ENCODE measurements at regions not wholly inside any gene's neighbourhood (a gene's known extent, or its start where the extent isn't known, plus 50 kb on each side); places are given as distances from the start of the nearest gene placed in this dataset.

DNA sequence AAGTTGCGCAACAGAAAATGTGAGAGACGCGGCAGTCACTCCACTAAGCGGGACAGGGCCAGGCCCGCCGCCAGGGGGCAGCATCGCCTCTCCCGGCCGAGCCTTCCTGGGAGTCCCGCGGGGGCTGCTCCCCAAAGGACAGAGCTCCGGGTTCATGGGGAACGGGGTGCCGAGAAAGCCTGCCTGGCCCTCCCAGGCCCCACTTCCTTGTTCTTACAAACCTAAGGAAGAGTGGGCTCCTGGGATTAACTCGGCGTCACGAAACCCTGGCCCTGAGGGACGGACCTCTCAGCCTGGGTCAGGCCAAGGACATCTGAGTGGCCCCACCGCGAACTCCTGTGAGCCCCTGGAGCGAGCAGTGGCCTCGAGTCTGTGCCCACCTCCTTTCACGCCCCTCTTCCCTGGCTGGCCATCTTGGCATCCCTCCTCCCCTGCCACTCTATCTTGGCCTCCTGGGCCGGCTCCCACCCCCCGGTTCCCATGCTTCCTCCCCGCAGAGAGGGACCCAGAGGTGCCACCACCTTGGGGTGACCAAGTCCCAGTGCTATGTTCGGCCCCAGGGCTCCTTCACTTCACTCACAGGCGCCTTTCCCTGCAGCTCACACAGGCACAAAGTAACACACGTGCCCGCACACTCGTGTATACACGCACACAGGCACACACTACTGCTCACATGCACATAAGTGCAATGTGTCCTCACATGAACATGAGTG lies 99.9 kb upstream of the FGF3 start:
- peak; percentile 73 for DNase-seq

DNA sequence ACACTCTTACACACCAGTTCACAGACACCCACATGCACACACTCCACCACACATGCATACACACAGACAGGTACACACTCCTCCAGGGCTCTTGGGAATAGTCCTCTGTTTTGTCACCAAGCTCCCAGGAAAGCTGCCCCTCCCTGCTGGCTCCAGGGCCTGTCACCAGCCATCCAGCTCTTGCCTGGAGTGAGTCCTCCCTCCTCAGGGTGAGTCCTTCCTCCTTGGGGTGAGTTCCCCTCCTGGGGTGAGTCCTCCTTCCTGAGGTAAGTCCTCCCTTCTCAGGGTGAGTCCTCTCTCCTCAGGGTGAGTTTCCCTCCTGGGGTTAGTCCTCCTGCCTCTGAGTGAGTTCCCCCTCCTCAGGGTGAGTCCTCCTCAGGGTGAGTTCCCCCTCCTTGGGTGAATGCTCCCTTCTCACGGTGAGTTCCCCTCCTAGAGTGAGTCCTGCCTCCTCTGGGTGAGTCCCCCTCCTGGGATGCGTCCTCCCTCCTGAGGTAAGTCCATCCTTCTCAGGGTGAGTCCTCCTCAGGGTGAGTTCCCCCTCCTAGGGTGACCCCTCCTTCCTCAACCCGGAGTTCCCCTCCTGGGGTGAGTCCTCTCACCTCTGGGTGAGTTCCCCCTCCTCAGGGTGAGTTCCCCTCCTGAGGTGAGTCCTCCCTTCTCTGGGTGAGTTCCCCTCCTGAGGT lies 100.6 kb upstream of the FGF3 start:
- DNase-seq = no peak

DNA sequence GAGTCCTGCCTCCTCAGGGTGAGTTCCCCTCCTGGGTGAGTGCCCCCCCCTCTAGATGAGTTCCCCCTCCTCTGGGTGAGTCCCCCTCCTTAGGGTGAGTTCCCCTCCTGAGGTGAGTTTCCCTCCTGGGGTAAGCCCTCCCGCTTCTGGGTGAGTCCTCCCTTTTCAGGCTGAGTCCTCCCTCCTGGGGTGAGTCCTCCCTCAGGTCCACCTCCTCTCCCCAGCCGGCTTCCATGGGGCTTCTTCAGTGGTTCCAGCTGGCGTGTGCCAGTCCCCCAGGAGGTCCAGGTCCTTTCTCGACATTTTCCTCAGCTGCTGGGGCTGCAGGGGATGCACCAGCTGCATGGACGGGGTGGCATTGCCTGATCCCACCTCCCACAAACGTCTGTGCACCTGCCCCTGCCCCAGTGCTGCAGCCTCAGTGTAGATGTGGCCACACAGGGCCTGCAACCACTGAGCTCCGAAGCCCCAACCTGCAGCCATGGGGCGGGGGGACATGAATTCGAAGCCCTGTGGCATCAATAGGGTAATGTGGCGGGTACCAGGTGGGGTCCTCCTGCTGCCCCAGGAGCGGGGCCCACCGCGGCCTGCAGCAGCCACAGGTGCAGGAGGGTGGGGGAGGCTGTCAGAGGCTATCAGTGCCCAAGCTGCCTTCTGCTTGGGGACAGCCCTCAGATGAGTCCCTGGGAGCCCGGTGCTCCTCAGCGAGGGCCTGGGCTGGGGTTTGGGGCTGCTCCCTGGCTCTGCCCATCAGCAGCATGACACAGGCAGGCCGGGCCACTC lies 101.3 kb upstream of the FGF3 start:
- DNase-seq = no peak

DNA sequence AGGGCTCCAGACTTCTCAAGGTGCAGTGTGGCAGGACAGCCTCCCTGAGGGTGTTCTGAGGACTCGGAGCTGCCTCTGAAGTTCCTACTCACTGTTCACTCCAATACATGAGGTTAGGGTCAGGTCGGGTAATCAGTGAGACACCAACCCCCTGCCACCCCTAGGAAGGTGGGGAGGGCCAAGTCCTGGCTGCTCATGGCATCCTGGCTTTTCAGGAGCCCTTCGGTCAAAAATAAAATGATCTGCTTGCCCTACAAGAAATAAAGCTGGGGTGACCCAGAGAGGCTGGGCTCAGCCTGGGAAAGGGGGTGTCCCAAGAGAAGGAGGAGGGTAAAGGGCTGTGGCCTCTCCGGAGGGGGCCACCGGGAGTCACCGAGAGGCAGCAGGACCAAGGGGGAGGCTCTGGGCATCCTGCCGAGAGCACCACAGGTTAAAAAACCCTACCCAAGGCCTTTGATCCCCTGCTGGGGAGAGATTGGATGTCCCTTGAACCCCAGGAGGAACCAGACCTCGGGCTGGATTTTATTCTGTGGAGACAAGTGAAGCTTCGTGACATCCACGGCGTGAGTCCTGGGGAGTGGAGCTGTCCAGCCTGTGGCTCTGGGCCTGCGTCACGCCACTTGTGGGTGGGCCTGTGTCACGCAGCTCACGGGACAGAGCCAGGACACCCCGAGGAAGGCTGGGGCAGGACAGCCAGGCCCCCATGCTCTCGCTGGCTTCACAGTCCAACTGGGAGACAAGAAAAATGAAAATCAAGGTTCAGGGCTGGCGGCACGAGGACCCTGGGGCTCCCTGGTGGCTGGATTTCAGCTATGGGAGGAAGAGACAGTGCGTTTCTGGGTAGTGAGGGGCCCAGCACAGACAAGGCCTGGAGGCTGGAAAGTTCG lies 102.2 kb upstream of the FGF3 start:
- DNase-seq = no peak

DNA sequence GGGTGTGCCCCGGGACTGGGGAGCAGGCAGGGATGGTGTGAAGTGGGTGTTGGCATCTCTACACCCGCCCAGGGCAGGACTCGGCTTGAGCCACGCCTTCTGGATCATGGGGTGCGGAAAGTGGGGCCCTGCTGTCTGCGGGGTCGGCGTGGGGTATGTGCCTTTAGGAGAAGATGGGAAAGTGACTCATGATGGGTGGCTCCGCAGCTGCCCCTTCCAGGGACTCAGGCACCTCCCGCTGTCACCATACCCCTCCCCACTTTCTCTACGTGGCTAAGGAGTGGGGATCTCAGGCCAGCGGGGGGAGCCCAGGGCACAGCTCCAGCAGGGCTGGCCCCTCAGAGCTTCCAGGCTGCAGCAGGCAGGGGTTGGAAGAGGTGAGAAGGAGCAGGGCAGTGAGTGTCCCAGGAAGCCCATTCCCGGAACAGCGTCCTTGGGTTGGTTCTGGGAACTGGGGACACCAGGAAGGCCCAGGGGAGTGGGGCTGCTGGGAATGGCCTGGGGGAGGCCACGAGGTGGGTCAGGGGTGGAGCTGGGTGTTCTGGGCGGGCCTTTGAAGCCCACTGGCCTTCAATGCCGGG lies 102.9 kb upstream of the FGF3 start:
- no peak for DNase-seq

DNA sequence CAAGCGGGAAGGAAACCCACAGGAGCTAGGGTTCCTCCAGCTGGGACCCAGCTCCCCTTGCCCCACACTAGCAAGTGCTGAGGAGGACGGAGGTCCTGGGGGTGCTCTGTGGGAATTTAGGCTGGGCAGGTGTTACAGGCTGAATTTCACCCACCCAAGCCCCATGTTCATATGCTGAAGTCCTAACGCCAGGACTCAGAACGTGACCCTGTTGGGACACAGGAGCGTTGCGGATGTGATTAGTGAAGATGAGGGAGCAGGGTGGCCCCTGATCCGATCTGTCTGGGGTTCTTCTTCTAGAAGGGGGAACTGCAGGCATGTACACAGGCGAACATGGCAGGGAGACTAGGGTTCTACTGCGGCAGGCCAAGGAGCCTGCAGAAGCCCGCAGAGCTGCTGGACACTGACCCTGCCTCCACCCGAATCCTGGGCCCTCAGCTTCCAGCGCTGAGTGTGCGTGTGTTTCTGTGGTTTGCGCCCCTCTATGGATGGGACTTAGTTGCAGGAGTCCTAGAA lies 103.4 kb upstream of the FGF3 start:
- no peak for DNase-seq

DNA sequence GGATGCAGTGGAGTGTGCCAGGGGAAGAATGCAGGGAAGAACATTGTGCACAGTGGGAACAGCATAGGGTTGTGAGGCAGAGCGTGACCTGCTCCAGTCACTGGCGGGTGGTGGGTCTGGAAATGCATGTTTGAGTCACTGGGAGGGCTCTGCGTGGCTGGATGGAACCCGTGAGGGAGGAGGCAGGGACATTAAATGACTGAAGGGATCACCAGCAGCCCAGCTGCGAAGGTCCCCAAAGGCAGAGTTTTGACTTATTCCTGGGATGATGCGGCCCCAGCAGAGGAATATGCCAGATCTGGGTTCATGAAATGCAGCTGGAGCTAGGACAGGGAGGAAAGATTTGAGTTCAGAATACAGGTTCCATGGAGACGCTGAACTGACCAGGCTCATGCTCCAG lies 104.0 kb upstream of the FGF3 start:
- DNase-seq = no peak

DNA sequence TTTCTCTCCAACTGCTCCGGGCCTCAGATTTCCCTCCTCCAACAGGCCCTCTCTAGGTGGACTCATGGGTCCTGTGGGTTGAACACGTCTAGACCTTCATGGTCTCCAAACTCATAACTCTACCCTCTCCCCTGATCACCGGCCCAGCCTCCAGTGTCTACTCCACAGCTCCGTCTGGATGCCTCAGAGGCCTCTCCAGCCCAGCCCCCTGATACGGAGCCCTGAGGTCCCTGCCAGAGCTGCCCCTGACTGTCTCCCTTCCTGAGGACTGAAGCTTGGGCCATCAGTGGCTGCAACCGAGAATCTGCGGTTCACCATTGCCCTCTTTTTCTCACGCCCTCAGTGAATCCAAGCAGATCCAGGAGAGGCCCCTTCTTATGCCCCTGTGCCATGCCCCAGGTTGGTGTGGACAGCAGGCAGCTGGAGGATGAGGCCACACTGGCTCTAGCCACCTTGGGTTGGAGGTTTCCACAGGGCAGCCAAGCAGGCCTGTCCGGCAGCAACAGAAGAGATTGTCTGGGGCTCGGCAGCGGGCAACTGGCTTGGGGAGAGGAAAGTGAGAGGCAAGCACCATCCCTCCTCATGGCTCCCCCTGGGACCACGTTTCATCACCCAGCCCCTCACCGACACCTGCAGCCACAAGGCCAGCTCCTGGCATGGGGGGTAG lies 104.6 kb upstream of the FGF3 start:
- no peak for DNase-seq

DNA sequence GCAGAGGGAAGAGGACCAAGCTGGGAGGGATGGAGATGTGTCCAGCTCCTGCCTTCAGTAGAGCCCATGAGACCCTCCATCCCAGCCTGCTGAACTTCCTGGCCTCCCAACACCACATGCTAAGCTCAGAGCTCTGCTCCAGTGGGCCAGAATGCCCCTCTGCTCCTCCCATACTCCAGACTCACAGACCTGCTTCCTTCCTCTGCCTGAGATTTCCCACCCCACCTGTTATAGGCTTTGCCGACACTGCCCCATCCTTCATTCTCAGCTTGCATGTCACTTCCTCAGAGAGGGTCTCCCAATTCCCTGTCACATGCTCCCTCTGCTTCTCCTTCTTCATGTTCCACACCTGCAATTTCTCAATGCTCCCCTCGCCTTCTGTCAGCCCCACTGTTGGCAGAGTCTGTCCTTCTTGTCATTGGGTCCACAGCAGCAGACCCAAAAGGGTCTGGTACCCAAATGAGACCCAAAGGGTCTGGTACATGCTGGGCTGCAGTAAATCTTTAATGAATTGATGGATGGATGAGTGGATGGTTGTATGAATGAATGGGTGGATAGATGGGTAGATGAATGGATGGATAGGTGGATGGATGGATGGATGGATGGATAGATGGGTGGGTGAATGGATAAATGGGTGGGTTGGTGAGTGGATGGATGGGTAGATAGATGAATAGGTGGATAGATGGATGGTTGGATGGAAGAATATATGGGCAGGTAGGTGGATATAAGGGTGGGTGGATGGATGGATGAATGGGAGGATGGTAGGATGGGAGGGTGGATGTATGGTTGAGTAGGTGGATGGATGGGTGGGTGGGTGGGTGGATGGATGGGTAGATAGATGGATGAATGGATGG lies 105.3 kb upstream of the FGF3 start:
- no peak for DNase-seq

DNA sequence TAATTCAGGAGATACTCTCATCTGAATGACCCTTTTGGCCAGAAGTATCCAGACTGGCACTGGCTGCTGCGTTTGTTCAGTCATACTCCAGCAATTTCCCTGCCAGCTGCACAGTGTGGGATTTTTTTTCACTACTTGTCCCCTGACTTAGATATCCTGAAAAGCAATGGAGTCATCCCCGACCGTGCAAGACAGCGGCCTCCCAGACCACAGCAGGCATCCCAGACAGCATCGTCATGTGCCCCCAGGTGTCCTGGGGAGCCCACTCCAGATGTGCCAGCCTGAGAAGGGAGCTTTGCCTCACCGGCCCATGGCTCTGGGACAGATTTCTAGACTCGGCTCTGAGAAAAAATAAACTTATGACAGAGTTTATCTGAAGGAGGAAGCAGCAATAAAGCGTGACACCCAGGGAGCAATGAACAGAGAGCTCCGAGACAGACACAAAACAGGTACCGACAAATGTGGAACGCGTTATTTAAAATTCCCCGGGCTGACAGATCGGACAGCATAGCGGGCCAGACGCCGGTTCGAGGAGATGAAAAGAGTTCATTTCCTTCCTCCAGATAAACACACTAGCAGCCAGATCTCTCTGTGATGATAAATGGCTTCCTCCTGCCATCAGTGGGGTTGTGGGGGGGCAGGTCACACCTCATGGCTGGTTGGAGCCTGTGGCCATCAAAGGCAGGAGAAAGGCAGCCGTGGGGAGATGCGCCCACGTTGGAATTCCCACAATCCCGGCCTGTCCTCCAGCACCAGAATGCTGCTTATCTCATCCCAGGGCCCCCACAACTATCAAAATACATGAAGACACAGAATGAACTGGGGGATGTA lies 106.4 kb upstream of the FGF3 start:
- DNase-seq = no peak

DNA sequence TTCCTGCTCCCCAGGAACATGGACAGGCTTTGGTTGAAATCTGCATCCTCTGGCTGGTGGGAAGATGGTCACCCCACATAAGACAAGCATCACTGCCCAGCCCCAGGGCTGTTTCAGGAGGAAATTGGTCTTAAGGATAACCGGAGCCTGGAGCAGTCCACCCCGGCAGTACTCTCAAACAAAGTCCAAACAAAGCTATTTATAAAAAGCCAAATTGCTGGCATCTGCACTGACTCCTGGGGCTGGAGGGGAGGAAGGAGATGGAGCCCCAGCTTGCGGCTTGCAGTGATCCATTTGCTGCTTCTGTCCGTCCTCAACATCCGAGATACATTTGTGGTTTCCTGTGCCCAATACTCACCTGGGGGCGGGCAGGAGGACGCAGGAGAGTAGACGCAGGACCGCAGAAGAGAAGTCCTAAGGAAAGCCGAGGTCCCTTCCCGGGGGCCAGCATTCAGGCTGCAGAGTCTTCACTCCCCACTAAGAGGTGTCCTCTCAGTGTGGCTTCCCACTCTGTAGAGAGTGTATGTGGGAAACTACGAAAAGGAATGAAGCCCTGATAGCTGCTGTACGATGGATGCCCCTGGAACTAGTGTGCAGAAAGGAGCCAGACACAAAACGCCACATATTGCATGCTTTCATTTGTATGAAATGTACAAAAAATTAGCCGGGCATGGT lies 107.3 kb upstream of the FGF3 start:
- DNase-seq = no peak

DNA sequence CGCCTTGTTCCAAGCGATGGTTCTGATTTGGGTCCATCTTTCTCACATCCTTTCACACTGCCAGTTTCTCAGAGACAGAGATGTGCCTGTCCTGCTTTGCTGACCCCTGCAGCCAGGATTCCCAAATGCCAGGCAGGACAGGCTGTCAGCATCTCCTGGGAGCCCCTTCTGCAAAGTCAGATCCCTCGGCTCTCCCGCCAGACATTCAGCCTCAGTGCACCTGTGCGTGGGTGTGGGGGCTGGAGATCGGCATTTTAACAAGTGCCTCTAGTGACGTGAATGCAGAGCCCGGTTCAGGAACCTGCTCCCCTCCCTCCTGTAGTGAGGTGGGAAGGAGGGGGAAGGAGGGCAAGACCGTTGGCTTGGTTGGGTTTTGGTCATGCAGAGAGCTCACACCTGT lies 108.9 kb upstream of the FGF3 start:
- no peak for DNase-seq

DNA sequence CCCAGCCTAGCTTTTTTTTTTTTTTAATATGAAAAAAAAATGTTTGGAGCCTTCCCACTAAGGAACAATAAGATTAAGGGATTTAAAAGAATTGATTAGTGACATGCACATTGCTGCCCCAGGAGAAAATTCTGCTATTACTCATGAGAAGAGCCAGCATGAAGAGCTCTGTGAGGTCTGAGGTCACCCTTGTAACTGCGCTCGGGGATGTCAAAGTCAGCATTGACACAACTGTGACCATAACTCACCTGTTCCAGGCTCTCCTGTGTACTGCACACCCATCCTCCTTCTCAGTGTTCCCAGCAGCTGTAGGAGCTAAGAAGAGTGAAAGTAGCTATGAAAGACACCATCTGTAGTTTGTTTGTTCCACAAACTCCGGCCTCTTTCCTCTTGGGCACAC lies 109.8 kb upstream of the FGF3 start:
- DNase-seq = no peak

DNA sequence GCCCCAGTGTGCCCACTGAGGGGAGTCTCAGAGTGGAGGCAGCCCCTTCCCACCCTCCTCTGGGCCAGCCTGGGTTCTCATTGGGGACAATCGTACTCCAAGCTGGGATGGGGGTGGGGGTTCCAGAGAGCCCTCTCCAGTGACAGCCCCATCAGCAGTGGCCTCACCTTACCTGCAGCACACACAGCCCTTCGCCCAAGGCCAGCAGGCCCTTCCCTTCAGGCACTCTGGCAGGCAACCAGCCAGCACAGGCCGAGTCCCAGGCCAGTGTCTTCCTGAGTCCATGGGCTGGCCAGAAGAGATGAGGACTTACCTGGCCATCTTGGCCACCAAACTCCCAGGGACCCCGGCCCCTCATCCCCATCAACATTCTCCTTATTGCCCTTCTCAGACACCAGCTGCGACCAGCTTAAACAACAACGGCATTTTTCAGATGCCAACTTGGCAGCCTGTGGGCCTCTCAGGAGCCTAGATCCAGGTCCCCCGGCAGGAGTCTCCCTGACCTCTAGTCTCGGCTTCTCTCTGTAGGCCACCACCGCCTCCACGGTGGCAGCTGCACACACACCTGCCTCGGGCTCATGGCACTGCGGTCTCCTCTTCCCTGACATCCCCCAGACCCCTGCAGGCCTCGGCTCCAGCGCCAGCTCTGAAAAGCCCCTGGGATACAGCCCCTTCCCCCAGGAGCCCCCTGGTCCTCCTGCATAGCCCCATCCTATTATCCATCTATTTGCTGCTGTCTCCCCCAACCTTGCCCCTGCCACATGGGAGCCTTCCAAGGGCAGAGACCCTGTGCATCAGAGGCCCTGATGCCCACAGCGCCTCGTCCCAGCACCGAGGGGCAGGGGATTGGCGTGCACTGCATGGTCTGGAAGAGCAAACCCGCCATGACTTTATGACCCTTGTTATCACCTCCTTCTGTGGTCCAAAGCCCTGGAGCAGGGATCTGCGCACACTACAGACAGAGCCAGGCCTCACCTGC lies 111.2 kb upstream of the FGF3 start:
- DNase-seq = no peak

DNA sequence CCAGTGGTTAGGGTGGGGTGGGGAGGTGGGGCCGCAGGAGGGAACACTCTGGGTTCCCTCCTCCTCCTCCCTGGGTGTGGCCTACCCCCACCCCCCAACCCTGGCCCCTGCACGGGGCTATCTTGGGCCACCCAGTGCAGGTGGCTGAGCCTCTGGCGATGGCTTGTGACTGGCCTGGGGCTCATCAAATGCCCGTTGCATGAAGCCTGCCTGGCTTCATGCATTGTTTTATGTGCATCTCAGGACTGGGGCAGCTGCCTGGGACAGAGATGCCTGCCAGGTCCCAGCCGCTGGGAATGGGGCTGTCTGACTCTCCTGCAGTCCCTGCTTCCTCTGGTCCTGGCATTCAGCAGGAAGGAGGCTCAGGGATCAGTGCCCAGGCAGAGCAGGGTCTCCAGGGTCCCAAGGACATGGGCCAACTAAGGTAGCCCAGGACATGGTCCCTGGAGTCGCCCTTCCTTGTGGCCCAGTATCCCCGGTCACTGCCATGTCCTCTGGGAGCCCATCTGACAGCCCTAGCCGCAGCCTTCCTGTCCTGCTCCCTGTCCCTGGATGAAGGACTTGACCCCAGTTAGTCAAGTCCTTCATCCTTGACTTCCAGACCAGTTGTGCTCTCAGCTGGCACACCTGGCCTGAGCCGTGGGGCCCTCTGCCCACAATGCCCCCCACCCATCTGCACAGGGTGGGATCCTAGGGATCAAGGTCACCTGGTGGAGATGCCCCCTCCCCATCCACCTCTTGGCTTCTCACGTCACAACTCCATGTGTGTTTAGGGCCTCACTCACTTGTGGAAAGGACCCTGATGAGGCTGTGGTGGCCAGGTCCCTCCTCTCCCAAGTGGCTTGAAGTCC lies 112.1 kb upstream of the FGF3 start:
- no peak for DNase-seq

DNA sequence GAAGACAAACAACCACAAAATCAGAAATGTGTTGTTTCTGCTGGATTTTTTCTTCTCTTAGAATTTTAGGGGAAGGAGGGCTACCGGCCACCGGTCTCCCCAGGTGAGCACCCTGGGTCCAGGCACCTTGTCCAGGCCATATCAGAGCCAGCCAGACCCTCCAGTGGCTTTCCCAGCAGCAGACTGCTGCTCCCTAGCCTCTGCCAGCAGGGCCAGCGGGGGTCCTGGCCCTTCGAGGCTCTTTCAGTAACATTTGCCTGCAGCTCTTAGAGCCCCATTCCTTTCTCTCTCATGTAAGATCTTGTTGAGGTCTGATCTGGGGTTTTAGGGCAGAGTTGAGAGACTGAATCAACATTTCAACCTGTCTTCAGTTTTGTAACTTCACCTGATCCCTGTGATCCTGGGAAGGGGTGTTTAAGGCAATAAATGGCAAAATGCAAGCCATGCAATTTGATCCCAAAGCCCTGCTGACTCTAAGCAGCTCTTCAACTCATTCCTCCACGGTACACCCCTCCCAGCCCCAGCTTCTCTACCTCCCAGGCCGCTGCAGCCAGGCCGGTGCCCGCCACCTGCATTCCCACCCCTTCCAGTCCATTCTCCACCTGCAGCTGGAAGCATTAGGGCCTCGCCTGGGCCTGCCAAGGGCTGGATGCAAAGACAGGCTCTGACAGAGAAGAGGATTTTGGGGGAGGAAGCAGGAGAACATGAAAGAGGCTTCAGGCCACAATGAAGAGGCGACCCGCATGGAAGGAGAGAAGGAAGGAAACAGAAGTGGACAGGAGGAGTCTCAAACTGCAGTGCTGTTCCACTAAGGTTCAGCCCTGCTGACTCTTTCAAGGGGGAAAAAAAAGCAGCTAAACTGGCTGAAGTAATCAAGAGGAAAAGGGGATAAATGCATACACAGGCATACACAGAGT lies 113.0 kb upstream of the FGF3 start:
- no peak for DNase-seq
